Ectodermal cell (in vitro differentiated cells): ENCODE measurements at regions not wholly inside any gene's neighbourhood (a gene's known extent, or its start where the extent isn't known, plus 50 kb on each side); places are given as distances from the start of the nearest gene placed in this dataset.

Experiments
- H3K27ac ChIP-seq: 2 replicates; pipeline ENCODE4 v1.7.0; 2013; ENCODE audit warnings: mild to moderate bottlenecking, low read depth, low read length; ENCODE audit not compliant: insufficient read depth, poor library complexity, severe bottlenecking
- H3K27me3 ChIP-seq: 2 replicates; pipeline ENCODE4 v1.7.0; 2013; ENCODE audit warnings: mild to moderate bottlenecking, low read length; ENCODE audit not compliant: insufficient read depth, control insufficient read depth, poor library complexity, severe bottlenecking
- H3K36me3 ChIP-seq: one replicate; pipeline ENCODE4 v1.7.0; 2013; ENCODE audit warnings: low read length; ENCODE audit not compliant: control insufficient read depth, insufficient read depth
- H3K4me1 ChIP-seq: one replicate; pipeline ENCODE4 v1.7.0; 2013; ENCODE audit warnings: low read length; ENCODE audit not compliant: control insufficient read depth, insufficient read depth
- H3K4me3 ChIP-seq: 2 replicates; pipeline ENCODE4 v1.7.0; 2013; ENCODE audit warnings: low read depth, low read length, control low read depth; ENCODE audit not compliant: insufficient read depth
- H3K9me3 ChIP-seq: 2 replicates; pipeline ENCODE4 v1.7.0; 2013; ENCODE audit warnings: mild to moderate bottlenecking, low read length, moderate library complexity; ENCODE audit not compliant: control insufficient read depth
- WGBS, 2 experiments: methylation state at CpG; one replicate each; pipeline ENCODE4 v1.1.7; 2013; ENCODE audit warnings: missing lambda C conversion rate in 2 of 2; 5-methylcytosine and 5-hydroxymethylcytosine counted together

- H3K36me3 ChIP-seq = no peaks in the 10 kb centered on the region
- H3K9me3 ChIP-seq = no peaks in the 10 kb centered on the region
- no peak overlapping the region for H3K27ac ChIP-seq
- no peak overlapping the region for H3K4me3 ChIP-seq
- WGBS, 2 experiments = 100% methylated on average over 1 of the region's 1 CpG
- H3K4me1 ChIP-seq = peaks cover 9% of the 10 kb centered on the region
- H3K27me3 ChIP-seq = no peaks in the 10 kb centered on the region
These were observed 75.3 kb upstream of the SERP2 start for GRCh38 chr13:44298314-44298713.

GRCh38 chr13:44299152-44299943 is 74.3 kb upstream of the SERP2 start:
- Histone ChIP-seq H3K4me3 (no peak overlapping the region), H3K36me3 (no peaks in the 10 kb centered on the region), H3K27me3 (no peaks in the 10 kb centered on the region), H3K27ac (no peak overlapping the region), H3K4me1 (peaks cover 17% of the 10 kb centered on the region), H3K9me3 (no peaks in the 10 kb centered on the region)
- WGBS, 2 experiments = 91 to 94% methylated on average over 5 of the region's 5 CpGs

GRCh38 chr13:44300895-44301638 is 72.6 kb upstream of the SERP2 start:
- H3K9me3 ChIP-seq = no peaks in the 10 kb centered on the region
- H3K27ac ChIP-seq = no peak overlapping the region
- 91 to 95% methylated on average over 9 of the region's 9 CpGs for WGBS, 2 experiments

GRCh38 chr13:44301639-44302015 is 72.0 kb upstream of the SERP2 start:
- 94 to 96% methylated on average over 4 of the region's 4 CpGs for WGBS, 2 experiments
- H3K27me3 ChIP-seq = no peaks in the 10 kb centered on the region
- H3K27ac ChIP-seq = no peak overlapping the region
- H3K36me3 ChIP-seq = no peaks in the 10 kb centered on the region
- no peak overlapping the region for H3K4me3 ChIP-seq
- H3K4me1 ChIP-seq = peaks cover 34% of the 10 kb centered on the region
- no peaks in the 10 kb centered on the region for H3K9me3 ChIP-seq

More at GRCh38 chr13:44300895-44301638, 72.6 kb upstream of the SERP2 start:
- H3K27me3 ChIP-seq = no peaks in the 10 kb centered on the region
- no peak overlapping the region for H3K4me3 ChIP-seq
- H3K36me3 ChIP-seq = no peaks in the 10 kb centered on the region
- H3K4me1 ChIP-seq = peaks cover 34% of the 10 kb centered on the region

- Histone ChIP-seq H3K9me3 (no peaks in the 10 kb centered on the region), H3K4me3 (no peak overlapping the region), H3K4me1 (peaks cover 31% of the 10 kb centered on the region), H3K27ac (no peak overlapping the region), H3K36me3 (no peaks in the 10 kb centered on the region), H3K27me3 (no peaks in the 10 kb centered on the region)
- WGBS, 2 experiments = 95 to 97% methylated on average over 4 of the region's 4 CpGs
These were observed 71.4 kb upstream of the SERP2 start for GRCh38 chr13:44302233-44302632.

GRCh38 chr13:44302940-44303575 is 70.6 kb upstream of the SERP2 start:
- peaks cover 31% of the 10 kb centered on the region for H3K4me1 ChIP-seq
- H3K27me3 ChIP-seq = no peaks in the 10 kb centered on the region
- no peaks in the 10 kb centered on the region for H3K9me3 ChIP-seq
- no peaks in the 10 kb centered on the region for H3K36me3 ChIP-seq
- H3K27ac ChIP-seq = no peak overlapping the region
- H3K4me3 ChIP-seq = no peak overlapping the region
- WGBS, 2 experiments = 72 to 83% methylated on average over 4 to 5 of the region's 5 CpGs

- Histone ChIP-seq H3K27ac (no peak overlapping the region), H3K4me3 (no peak overlapping the region), H3K9me3 (no peaks in the 10 kb centered on the region), H3K27me3 (no peaks in the 10 kb centered on the region), H3K36me3 (no peaks in the 10 kb centered on the region), H3K4me1 (peaks cover 31% of the 10 kb centered on the region)
- WGBS, 2 experiments = 94 to 97% methylated on average over 5 of the region's 5 CpGs
These were observed 69.8 kb upstream of the SERP2 start for GRCh38 chr13:44303681-44304432.

GRCh38 chr13:44304433-44304725 is 69.2 kb upstream of the SERP2 start:
- no peaks in the 10 kb centered on the region for H3K27me3 ChIP-seq
- 87 to 95% methylated on average over 4 of the region's 4 CpGs for WGBS, 2 experiments

GRCh38 chr13:44305286-44305685 is 68.3 kb upstream of the SERP2 start:
- Histone ChIP-seq H3K4me3 (no peak overlapping the region), H3K36me3 (no peaks in the 10 kb centered on the region), H3K9me3 (no peaks in the 10 kb centered on the region), H3K4me1 (peaks cover 31% of the 10 kb centered on the region), H3K27ac (no peak overlapping the region), H3K27me3 (no peaks in the 10 kb centered on the region)
- WGBS, 2 experiments = 40 to 53% methylated on average over 2 of the region's 2 CpGs

More at GRCh38 chr13:44304433-44304725, 69.2 kb upstream of the SERP2 start:
- H3K9me3 ChIP-seq = no peaks in the 10 kb centered on the region
- no peaks in the 10 kb centered on the region for H3K36me3 ChIP-seq
- no peak overlapping the region for H3K4me3 ChIP-seq
- peaks cover 31% of the 10 kb centered on the region for H3K4me1 ChIP-seq
- no peak overlapping the region for H3K27ac ChIP-seq
